GM19467 (cell line): ENCODE measurements at regions not wholly inside any gene's neighbourhood (a gene's known extent, or its start where the extent isn't known, plus 50 kb on each side); places are given as distances from the start of the nearest gene placed in this dataset.

Experiments
- ATAC-seq: cut with Tn5 transposase; IDR thresholded peaks from one replicate; pipeline ENCODE4 v1.9.1; 2021; ENCODE audit warnings: mild to moderate bottlenecking, moderate library complexity; ENCODE audit not compliant: unreplicated experiment

DNA sequence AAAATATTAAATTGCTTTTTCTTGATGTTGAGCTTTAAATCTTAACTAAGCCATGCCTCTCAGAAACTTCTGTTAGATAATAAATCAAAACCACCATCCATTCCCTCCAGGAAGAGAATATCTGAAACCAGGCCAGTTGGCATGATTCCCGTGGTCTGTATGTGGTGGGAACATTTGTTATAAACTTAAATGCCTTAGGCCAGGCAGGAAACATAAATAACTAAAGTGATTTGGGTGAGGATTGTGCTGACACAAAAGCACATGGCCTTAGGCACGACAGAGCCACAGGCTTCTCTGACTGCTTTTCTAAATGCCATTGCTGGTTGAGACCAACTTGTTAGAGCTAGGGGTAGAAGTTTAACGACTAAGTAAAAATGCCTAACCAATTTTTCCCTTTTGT is 255.9 kb downstream of the GABRG2 start:
- no peak for ATAC-seq

- no peak for ATAC-seq
Measured at GRCh38 chr5:162324328-162324727, 256.8 kb downstream of the GABRG2 start.

GRCh38 chr5:162325143-162325727 is 257.7 kb downstream of the GABRG2 start:
- no peak for ATAC-seq

DNA sequence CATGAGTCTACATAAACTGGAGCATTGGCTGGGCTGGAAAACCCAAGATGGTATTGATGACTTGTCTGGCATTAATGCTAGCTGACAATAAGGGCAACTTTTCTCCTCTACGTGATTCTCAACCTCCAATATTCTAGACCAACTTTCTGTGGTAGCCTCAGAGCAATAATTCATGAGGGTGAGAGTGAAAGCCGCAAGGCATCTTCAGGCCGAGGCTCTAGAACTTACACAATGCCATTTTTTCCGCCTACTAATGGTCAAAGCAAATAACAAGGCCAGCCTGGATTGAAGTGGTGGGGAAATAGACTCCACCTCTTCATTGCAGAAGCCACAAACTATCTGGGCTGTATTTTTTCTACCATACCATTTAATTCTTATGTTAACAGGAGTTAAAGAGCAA is 267.4 kb downstream of the GABRG2 start:
- ATAC-seq, result no peak

GRCh38 chr5:162360373-162360931 is 292.9 kb downstream of the GABRG2 start:
- no peak for ATAC-seq

- ATAC-seq, result no peak
Measured at GRCh38 chr5:162372256-162372655, 304.7 kb downstream of the GABRG2 start.

DNA sequence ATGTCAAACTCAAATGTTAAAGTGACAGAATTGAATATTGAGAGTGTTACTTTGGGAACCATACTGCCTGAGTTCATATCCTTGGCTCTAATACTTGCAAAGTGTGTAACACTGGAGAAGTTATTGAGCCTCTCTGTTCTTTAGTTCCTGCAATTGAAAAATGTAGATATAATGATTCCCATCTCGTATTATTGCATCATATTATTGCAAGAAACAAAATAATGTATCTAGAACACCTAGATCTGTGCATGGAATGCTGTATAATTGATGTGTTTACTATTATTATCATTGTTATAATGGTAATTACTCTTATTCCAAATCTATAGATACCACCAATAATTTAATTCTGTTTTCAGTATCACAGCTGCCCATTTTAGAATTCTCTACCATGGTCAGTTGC is 310.3 kb downstream of the GABRG2 start:
- no peak for ATAC-seq

DNA sequence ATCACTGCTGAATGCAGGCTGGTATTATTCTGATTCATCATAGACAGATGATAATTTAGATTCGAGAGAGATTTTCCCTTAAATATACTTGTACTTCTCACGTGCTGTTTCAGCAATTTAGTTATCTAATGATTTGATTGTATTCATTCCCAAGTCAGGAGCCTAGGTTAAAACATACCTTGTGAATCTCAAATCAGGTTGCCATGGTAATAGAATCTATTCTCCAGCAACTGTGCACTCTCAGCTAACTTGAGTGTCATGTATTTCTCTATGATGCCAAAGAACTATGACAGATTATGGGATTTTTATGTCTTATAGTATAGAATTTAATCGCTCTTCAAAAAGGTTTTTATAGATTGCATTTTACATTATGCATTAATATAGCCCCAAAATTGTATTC is 315.3 kb downstream of the GABRG2 start:
- no peak for ATAC-seq

DNA sequence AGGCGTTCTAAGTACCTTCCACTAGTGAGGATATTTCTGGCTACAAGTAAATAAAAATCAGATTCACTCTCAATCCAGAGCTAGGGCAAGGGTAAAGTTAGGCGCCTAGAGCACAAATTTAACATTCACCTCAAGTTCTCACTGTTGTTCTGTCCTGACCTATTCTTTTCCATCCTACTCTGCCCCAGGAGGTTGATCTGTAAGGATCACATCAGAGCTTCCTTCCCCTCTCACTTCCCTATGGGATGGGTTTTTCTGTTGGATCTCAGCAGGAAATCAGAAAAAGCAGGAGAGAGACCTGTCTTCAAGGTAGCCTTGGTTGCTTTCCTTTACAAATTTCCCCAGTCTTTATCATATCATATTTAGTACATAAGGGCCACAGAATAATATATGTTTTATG is 316.7 kb downstream of the GABRG2 start:
- no peak for ATAC-seq

DNA sequence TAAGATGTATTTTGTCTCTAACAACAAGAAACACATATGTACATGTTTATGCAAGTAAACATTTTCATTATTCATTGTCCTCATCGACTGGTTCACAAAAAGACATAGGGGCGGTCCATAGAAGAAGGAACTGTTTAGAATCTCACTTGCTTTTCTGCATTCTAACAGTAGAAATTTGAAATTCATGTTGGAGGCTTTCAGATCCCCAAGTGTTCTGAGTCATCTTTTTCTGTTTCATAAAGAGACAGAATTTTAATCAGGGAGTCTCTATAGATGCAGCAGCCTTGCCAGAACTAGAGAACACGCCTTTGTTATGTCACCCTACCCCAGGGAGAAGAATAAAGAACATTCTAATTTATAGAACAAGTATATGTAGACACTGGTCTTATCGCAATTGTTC is 324.3 kb downstream of the GABRG2 start:
- ATAC-seq, result no peak

DNA sequence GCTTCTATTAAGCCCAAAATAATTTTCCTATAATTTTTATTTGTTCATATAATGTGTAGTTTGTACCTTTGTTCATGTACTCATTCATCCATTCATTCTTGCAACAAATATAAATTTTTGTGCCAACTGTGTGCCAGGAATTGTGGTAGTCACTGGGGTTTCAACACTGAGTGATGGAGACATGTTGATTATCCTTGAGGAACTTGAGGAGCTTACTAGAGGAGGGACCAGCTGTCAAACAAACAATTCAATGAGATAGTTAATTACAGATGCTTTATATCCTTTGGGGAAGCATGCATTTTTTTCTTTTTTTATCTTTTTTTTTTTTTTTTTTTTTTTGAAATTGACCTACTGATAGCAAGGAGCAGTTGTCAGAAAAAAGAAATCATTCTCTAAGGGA is 324.8 kb downstream of the GABRG2 start:
- no peak for ATAC-seq

DNA sequence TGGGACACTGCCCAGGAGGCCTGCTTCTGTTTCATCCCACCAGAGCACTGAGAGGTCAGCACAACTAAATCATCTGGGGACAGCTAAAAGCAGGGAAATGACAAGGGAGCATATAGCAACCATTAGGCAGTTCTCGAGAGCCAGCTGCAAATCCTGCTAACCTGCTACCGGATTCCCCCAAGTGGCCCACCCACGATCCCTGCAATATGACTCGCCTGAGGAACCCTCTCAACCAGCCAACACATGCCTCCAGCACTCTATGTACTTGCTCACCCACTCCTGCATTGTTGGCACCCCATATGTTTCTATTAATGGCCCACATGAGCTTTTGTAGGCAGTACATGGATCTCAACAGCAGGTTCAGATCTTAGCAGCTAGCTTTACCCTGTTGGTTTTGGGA is 326.0 kb downstream of the GABRG2 start:
- no peak for ATAC-seq

GRCh38 chr5:162407614-162408013 is 340.0 kb downstream of the GABRG2 start:
- no peak for ATAC-seq

GRCh38 chr5:162410365-162410764 is 342.8 kb downstream of the GABRG2 start:
- no peak for ATAC-seq

DNA sequence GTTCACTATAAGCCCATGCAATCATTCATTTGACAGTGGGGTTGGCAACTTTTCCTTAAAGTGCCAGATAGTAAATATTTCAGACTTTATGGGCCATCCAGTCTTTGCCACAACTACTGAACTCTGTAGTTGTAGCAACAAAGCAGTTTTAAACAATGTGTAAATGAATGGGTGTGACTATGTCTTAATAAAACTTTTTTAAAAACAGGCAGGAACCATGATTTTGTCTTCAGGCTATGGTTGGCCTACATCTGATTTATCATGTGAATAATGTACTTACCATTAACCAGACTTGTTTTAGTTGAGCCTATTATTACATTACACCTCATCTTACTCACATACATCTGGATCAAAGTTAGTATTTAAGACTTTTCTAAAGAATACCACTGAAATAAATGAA is 361.6 kb downstream of the GABRG2 start:
- ATAC-seq, result no peak

- no peak for ATAC-seq
Measured at GRCh38 chr5:162434281-162434680, 366.7 kb downstream of the GABRG2 start.

- ATAC-seq, result no peak
Measured at GRCh38 chr5:162436055-162436454, 368.5 kb downstream of the GABRG2 start.

DNA sequence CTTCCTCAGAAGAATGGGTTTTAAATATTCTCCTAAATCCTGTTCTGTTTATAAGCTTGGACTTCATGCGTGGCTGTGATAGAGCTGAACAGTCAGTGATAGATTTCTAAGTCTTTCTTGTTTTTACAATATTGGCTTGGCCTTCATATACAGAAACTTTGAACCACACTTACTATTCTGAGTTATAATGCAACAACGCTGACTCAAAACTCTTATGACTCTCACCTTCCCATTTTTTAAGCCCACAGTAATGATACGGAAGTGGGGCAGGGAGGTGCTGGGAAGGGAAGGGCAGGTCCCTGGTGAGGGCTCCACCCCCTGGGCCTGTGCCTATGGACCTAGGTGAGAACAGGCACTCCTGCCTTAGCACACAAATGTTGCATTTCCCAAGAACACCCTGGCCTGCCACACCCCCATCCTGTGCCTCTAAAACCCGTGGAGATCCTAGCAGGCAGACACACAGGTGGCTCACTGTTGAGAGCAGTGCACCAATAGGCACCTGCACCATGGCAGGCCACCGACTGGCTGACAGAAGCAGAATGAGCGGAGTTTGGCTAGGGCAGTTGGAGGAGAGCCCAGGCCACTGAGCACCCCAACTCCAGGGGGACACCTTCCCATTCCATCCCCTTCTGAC is 376.7 kb downstream of the GABRG2 start:
- no peak for ATAC-seq

DNA sequence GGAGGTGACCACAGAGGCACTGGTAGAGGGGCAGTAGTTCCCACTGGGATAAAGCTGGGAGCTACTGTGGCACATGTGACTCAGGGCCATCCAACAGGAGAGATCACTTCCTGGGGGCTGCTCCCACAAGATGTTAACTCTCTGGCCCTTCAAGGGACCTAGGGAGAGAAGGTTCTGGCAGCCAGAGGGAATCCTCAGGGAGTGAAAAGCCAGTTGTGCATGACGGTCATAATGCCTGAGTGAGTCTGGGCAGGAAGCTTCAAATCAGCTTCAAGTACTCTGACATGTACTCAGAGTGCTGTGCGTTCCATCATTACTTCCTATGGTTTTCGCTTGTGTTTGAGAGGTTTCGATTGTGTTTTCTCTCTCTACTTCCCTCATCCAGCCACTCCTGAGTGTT is 388.5 kb downstream of the GABRG2 start:
- no peak for ATAC-seq

- no peak for ATAC-seq
Measured at GRCh38 chr5:162466011-162466410, 398.4 kb downstream of the GABRG2 start.

DNA sequence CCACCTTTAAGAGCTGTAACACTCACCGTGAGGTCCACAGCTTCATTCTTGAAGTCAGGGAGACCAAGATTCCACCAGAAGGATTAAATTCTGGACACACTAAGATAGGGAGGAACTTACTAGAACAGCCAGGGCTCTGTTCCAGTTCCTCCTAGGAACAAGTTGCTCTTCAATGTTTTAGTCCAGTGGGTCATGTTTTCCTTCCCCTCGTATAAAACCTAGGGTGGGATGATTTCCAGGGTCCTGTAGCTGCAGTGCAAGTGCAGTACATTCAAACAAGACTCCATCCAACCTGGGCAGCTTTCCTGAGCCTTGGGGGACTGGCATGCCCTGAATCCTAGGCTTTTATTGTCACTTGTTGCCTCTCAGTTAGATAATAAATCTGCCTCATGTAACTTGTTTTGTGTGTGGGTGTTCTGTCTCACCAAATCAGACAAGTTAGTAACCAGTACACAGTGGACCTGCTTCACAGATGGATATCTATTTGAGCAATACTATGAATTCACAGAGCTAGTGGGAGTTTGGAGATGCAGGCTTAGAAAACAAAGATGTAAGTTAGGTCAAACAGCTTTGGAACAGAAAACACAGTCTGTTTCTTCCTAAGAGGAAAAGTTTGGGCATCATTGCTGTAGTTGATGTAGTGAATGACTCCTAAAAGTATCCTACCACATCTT is 405.6 kb downstream of the GABRG2 start:
- no peak for ATAC-seq

DNA sequence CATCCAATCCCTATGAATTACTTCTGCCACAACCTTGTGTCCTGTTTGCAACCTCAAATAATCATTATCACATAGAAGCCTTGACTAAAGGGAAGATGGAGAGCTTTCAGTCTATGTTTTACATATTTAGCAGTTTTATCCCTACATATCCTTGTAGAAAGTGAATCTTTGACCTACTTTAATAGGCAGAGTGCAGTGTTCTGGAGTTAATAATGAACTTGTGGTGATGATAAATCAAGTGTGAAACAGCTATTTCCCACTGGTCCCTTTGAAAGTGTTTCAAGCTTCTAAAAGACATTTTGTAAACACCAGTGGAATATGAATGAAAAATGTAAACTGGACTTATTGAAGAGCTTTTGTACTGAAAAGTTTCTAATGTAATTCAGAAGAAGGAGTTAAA is 406.7 kb downstream of the GABRG2 start:
- ATAC-seq, result no peak
